ENCODE measurements at regions not wholly inside any gene's neighbourhood (a gene's known extent, or its start where the extent isn't known, plus 50 kb on each side); places are given as distances from the start of the nearest gene placed in this dataset.
"Not testable (repeated sequence)": the region's sequence is repeated elsewhere in the genome, so short reads cannot be mapped to it uniquely, and the experiment has no call there.

DNA sequence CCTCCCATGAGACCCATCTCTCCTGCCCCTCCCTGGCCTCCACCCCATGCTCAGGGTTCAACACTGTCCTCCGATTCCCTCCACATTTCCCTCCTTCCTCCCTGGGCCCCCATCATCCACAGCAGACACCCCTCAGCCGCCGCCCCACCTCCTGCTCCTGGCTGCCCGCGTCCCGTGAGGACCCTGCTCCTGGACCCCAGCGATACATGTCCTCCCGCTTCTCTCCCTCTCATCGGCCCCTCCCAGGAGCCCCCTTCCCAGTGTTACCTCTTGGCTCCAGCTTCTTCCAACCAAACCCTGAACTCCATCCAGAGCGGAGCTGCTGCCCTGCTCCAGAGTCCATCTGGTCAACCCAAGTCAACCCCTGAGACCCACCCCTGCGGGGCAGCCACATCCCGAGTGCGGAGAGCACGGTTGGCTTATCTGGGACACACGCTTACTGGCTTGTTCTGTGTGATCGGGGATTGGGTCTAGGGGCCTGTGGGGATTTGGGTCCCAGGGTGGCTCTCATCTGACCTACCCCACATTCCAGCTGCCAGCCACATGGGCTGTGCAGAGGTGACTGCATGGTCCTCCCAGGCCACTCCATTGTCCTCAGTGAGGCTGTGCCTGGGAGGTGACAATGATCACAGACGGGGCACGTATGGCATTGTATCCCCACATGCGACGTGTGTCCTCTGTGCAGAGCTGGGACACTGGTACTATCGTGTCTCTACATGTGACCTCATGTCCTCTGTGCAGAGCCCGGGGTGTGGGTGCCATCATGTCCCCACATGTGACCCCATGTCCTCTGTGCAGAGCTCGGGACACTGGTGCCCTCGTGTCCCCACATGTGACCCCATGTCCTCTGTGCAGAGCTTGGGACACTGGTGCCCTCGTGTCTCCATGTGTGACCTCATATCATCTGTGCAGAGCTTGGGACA, 333.6 kb downstream of the ADGRD1 start:
- no peak for DNase-seq (ENCODE audit: low read depth)

DNA sequence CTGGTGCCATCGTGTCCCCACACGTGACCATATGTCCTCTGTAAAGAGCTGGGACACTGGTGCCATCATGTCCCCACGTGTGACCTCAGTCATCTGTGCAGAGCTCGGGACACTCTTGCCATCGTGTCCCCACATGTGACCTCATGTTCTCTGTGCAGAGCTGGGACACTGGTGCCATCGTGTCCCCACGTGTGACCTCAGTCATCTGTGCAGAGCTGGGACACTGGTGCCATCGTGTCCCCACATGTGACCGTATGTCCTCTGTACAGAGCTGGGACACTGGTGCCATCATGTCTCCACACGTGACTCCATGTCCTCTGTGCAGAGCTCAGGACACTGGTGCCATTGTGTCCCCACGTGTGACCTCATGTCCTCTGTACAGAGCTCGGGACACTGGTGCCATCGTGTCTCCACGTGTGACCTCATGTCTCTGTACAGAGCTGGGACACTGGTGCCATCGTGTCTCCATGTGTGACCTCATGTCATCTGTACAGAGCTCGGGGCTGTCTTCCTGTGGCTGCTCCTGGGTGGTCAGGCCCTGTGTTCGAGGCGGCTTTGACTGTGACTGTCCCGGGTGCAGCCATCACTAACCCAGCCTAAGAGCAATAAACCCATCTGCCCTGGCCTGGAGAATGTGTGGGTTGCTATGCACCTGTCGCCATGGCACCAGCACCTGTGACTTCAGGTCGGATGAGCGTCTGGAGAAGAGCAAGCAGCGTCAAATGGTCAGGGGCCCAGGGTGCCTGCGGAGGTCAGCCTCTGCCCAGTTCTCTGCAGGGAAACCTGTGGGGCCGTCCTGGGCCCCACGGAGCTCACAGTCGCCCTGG, 334.4 kb downstream of the ADGRD1 start:
- DNase-seq (ENCODE audit: low read depth), result no peak

- DNase-seq (ENCODE audit: low read depth), result not testable (repeated sequence)
Observed at GRCh38 chr12:131288765-131289695, 335.3 kb downstream of the ADGRD1 start.

DNA sequence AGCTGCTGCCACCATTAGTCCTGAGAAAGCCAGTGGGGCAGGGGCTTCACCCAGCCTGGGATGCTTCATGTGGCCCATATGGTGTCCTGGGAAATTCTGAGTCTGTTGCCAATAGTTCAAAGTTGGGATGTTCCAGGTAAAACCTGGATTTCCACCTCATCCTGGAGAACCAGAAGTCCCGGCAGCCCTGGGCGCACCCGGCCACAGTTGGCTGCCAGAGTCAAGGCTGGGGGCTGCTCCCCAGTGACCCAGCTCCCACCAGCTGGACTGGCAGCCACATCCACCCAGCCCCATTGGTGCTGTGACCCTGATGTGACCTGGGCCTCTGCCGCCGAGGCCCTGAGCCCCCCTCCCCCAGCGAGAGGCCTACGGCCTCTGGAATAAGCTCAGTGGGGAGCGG, 336.1 kb downstream of the ADGRD1 start:
- DNase-seq (ENCODE audit: low read depth), result not testable (repeated sequence)

GRCh38 chr12:131290255-131290959, 336.7 kb downstream of the ADGRD1 start:
- DNase-seq (ENCODE audit: low read depth), result no peak

GRCh38 chr12:131293071-131294015, 339.6 kb downstream of the ADGRD1 start:
- DNase-seq (ENCODE audit: low read depth), result not testable (repeated sequence)

GRCh38 chr12:131294716-131295115, 341.0 kb downstream of the ADGRD1 start:
- not testable (repeated sequence) for DNase-seq (ENCODE audit: low read depth)

DNA sequence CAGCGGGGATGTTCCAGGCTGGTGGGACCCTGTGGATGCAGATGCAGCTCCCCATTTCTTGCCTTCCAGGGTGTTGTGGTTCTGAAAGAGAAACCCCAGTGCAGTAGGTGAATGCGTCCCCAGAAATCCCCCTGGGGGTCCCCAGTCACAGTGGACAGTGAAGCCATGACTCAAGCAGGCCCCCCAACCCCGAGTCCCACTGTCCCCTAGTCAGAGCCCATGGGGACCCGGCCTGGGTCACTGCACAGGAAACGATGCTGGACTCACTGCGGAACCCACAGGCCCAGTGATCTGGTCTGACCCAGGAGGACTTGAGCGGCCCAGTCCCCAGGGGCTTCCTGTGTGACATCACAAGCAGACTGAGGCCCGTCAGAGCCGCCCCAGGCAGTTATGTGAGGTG, 341.4 kb downstream of the ADGRD1 start:
- not testable (repeated sequence) for DNase-seq (ENCODE audit: low read depth)

GRCh38 chr12:131295559-131295958, 341.9 kb downstream of the ADGRD1 start:
- not testable (repeated sequence) for DNase-seq (ENCODE audit: low read depth)

GRCh38 chr12:131296136-131296535, 342.4 kb downstream of the ADGRD1 start:
- not testable (repeated sequence) for DNase-seq (ENCODE audit: low read depth)

- DNase-seq (ENCODE audit: low read depth), result not testable (repeated sequence)
Observed at GRCh38 chr12:131296651-131297050, 342.9 kb downstream of the ADGRD1 start.

DNA sequence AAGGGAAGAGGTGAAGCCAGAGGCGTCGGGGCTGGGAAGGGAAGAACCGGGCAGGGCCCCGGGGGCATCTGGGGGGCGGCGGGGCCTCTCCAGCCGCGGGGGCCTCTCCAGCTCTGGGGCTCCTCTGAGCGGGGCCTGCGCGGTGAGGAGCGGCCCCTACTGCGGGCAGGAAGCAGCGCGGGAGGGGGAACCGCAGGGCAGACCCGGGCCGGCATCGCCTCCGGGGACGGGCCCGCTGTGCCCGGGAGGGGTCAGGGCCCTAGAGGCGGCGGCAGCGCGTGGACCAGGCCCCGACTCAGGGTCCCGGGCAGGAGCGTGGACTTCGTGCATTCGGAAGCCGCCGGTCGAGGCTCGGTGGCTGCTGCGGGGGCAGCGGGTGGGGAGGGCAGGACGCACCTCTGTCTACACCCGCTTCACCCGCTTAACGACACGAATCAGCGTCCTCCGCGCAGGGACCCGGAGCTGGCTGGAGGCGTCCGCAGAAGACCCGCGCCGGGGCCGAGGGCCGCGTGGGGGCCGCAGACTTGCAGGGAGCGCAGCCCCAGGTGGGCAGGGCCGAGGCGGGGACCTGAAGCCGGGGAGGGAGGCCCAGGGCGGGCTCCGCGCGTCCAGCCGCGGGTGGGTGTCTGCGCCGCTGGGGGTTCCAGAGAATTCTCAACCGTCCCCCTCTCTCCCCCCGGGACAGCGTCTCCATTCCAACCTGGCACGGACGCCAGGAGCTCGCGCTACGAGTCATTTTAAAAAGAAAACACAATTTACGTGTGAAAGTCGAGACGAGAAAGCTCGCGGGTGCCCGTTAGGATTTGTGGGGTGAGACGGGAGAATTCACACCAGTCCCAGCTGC, 345.0 kb downstream of the ADGRD1 start:
- not testable (repeated sequence) for DNase-seq (ENCODE audit: low read depth)

DNA sequence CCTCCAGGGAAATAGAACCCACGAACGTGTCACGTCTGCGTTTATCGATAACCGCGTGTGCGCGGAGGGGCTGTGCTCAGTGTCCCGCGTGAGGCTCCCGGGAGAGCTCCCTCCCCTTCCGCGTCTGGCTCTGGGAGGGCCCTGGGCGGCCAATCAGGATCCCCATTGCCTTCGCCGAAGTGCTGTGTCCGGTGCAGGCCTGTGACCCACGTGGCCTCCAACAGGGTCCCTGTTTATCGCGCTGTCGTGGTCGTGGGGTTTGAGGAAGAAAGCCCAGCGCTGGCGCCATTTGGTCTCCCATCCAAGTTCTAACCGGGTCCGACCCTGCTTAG, 345.6 kb downstream of the ADGRD1 start:
- DNase-seq (ENCODE audit: low read depth), result not testable (repeated sequence)

- not testable (repeated sequence) for DNase-seq (ENCODE audit: low read depth)
Observed at GRCh38 chr12:131303576-131303975, 349.9 kb downstream of the ADGRD1 start.

- not testable (repeated sequence) for DNase-seq (ENCODE audit: low read depth)
Observed at GRCh38 chr12:131304642-131305041, 350.9 kb downstream of the ADGRD1 start.

GRCh38 chr12:131309700-131310099, 356.0 kb downstream of the ADGRD1 start:
- DNase-seq (ENCODE audit: low read depth), result no peak

DNA sequence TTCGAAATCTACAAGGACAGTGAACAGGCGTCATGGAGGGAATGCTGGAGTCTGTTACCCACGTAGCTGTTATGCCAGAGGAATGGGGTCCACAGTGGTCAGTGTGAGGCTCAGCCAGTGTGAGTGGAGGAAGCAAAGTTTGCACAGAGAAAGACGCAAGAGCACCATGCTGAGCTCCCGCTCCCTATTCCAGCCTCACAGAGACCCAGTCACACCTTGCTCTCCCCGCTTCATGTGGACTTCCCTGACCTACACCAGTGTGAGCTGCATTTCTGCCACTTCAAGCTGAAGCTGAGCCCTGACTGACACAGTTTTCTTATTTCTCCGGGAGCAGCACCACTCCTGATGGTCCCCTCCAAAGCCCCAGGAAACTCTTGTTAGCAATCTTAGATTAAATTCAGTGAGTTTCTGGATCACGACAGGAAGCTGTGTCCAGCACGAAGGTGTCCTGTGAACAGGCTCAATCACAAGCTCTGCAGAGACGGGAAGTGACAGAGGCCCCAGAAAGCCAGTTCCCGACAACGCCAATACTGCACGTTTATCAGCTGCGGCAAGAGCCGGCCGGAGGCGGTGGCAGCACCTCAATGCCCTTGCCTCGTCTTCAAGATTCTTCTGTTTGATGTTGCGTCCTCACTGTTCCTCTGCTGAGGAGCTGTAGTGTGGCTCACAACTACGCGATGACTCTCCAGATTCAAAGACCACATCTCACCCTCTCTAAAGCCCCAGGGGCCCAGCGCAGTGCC, 356.7 kb downstream of the ADGRD1 start:
- not testable (repeated sequence) for DNase-seq (ENCODE audit: low read depth)

- not testable (repeated sequence) for DNase-seq (ENCODE audit: low read depth)
Observed at GRCh38 chr12:131311279-131311722, 357.6 kb downstream of the ADGRD1 start.
